ENCODE measurements at regions not wholly inside any gene's neighbourhood (a gene's known extent, or its start where the extent isn't known, plus 50 kb on each side); places are given as distances from the start of the nearest gene placed in this dataset.

- TF ChIP-seq, protein P1, sequence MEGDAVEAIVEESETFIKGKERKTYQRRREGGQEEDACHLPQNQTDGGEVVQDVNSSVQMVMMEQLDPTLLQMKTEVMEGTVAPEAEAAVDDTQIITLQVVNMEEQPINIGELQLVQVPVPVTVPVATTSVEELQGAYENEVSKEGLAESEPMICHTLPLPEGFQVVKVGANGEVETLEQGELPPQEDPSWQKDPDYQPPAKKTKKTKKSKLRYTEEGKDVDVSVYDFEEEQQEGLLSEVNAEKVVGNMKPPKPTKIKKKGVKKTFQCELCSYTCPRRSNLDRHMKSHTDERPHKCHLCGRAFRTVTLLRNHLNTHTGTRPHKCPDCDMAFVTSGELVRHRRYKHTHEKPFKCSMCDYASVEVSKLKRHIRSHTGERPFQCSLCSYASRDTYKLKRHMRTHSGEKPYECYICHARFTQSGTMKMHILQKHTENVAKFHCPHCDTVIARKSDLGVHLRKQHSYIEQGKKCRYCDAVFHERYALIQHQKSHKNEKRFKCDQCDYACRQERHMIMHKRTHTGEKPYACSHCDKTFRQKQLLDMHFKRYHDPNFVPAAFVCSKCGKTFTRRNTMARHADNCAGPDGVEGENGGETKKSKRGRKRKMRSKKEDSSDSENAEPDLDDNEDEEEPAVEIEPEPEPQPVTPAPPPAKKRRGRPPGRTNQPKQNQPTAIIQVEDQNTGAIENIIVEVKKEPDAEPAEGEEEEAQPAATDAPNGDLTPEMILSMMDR (IDR thresholded peaks at IDR 0.05) = no peak
- TF ChIP-seq POLR2A (IDR thresholded peaks at IDR 0.05) = no peak
Measured at GRCh38 chr5:9845185-9845584, 215.0 kb upstream of the TAS2R1 start.
